HepG2 (cell line): ENCODE measurements at regions not wholly inside any gene's neighbourhood (a gene's known extent, or its start where the extent isn't known, plus 50 kb on each side); places are given as distances from the start of the nearest gene placed in this dataset.

Experiments
- ATAC-seq: fragments of 200-7000 bp; cut with Tn5 transposase; 3 replicates; pipeline ENCODE4 v1.9.1; 2020; ENCODE audit warnings: mild to moderate bottlenecking, moderate library complexity
- BruUV-seq: library from RNA; stranded (reverse); fragments of 400-500 nt; replicated peaks from 2 replicates; lab custom pipeline; 2021; lab: Mats Ljungman, UMichigan
- CTCF ChIA-PET: fragments of 300-600 bp; formaldehyde crosslinking; extraction: SDS; loops from one replicate; lab custom pipeline; 2021; ENCODE audit warnings: low total read pairs, inconsistent platforms, low intra/inter-chr PET ratio; lab: Yijun Ruan, JAX
- POLR2A ChIA-PET: fragments of 350-600 bp; sonication (Branson Sonifier 250); formaldehyde crosslinking; loops from one replicate; lab custom pipeline; 2020; ENCODE audit warnings: antibody characterized with exemption, inconsistent platforms; lab: Yijun Ruan, JAX
- DNase-seq: peaks from one replicate; pipeline ENCODE4 v3.0.0-alpha.2; 2015; ENCODE audit warnings: low spot score
- FAIRE-seq: peaks from 3 replicates; lab custom pipeline; 2011; peaks lifted over from hg19 to GRCh38; lab: Jason Lieb, UNC
- H2AFZ ChIP-seq: one replicate; pipeline ENCODE4 v1.6.1; 2011; ENCODE audit warnings: low read length, inconsistent platforms
- H3K27ac ChIP-seq: fragments of 300-600 bp; 3 replicates; pipeline ENCODE4 v1.8.0; 2011; ENCODE audit warnings: mixed run types, mild to moderate bottlenecking, mixed read lengths, low read length, inconsistent platforms; ENCODE audit not compliant: insufficient read depth; ENCODE audit errors: extremely low read length
- H3K27me3 ChIP-seq, 2 experiments: fragments of 200-600 bp in 1 of 2; 2 replicates in 1 of 2; 3 replicates in 1 of 2; pipeline versions ENCODE4 v1.6.0 to v1.8.0; 2011; ENCODE audit warnings: low read length in 2 of 2, mild to moderate bottlenecking in 2 of 2, moderate library complexity in 2 of 2, inconsistent platforms in 1 of 2; ENCODE audit not compliant: insufficient read depth in 2 of 2, control insufficient read depth in 1 of 2
- H3K36me3 ChIP-seq, 2 experiments: fragments of 200-600 bp in 1 of 2; replicated peaks in 1 of 2; 2 replicates in 1 of 2; 3 replicates in 1 of 2; pipeline versions ENCODE4 v1.5.1 to v1.8.0; 2011; ENCODE audit warnings: low read length in 2 of 2, inconsistent platforms in 1 of 2; ENCODE audit not compliant: insufficient read depth in 2 of 2, control insufficient read depth in 1 of 2
- H3K4me1 ChIP-seq: 2 replicates; pipeline ENCODE4 v1.5.1; 2012; ENCODE audit warnings: low read length, inconsistent platforms; ENCODE audit not compliant: insufficient read depth
- H3K4me2 ChIP-seq: 2 replicates; pipeline ENCODE4 v1.6.0; 2011; ENCODE audit warnings: low read depth, low read length, inconsistent platforms
- H3K4me3 ChIP-seq, 3 experiments: fragments of 200-600 bp in 1 of 3; sonication (generic), shearing (Covaris generic) in 1 of 3; replicated peaks in 1 of 3; 2 replicates each; pipeline ENCODE4 v1.5.1; 2011 to 2016; ENCODE audit warnings: low read length in 3 of 3, inconsistent platforms in 2 of 3, low read depth in 2 of 3, mild to moderate bottlenecking in 2 of 3, control low read depth in 1 of 3, mixed read lengths in 1 of 3; ENCODE audit not compliant: insufficient read depth in 1 of 3
- H3K79me2 ChIP-seq: one replicate; pipeline ENCODE4 v1.6.1; 2011; ENCODE audit warnings: low read length, inconsistent platforms; ENCODE audit not compliant: insufficient read depth
- H3K9ac ChIP-seq: 2 replicates; pipeline ENCODE4 v1.6.0; 2011; ENCODE audit warnings: mild to moderate bottlenecking, low read depth, low read length, inconsistent platforms; ENCODE audit not compliant: insufficient read depth
- H3K9me3 ChIP-seq: 2 replicates; pipeline ENCODE4 v1.5.1; 2012; ENCODE audit warnings: mild to moderate bottlenecking, low read length
- H4K20me1 ChIP-seq: 2 replicates; pipeline ENCODE4 v1.6.0; 2011; ENCODE audit warnings: inconsistent platforms, mild to moderate bottlenecking, low read length, moderate library complexity; ENCODE audit not compliant: insufficient read depth
- AKAP8 ChIP-seq: sonication (generic); formaldehyde crosslinking; IDR thresholded peaks from 2 replicates; pipeline ENCODE4 v1.5.1; 2020; ENCODE audit warnings: mild to moderate bottlenecking, missing genetic modification reagents
- RERE ChIP-seq: IDR thresholded peaks from 2 replicates; pipeline ENCODE4 v1.6.1; 2016; ENCODE audit warnings: low read depth, missing genetic modification reagents, missing compliant biosample characterization
- TBL1XR1 ChIP-seq: fragments of 150-350 bp; IDR thresholded peaks from 2 replicates; pipeline ENCODE4 v1.6.1; 2014; ENCODE audit warnings: borderline replicate concordance, low read length; ENCODE audit not compliant: partially characterized antibody
- WGBS: methylation state at CpG from one replicate; pipeline ENCODE4 v1.1.6; 2017; ENCODE audit warnings: low lambda C conversion rate; 5-methylcytosine and 5-hydroxymethylcytosine counted together
- in situ Hi-C: cut with HindIII; loops from 2 replicates; pipeline ENCODE4 v1.10.0; 2017; ENCODE audit warnings: low pct_unique_long_range_greater_than_20kb; ENCODE audit not compliant: extremely low pct_ligation_motif_present
- intact Hi-C: fragments of 100-400 bp; cut with micrococcal nuclease; formaldehyde crosslinking; loops from one replicate; pipeline ENCODE4 v1.10.0; 2022; ENCODE audit not compliant: unreplicated experiment

GRCh38 chr9:12065686-12066085 lies 627.5 kb upstream of the TYRP1 start:
- no peak overlapping the region for H3K4me2 ChIP-seq
- ChIA-PET CTCF (no interaction called here), POLR2A (no interaction called here)
- H3K79me2 ChIP-seq = no peaks in the 10 kb centered on the region
- H3K27ac ChIP-seq = no peak overlapping the region
- WGBS = 2% methylated on average over 3 of the region's 3 CpGs
- in situ Hi-C loops = no loop called here
- no peaks in the 10 kb centered on the region for H3K4me1 ChIP-seq
- intact Hi-C loops = no loop called here
- BruUV-seq = no TSS peak
- H3K9me3 ChIP-seq = peaks cover 91% of the 10 kb centered on the region
- H3K27me3 ChIP-seq = no peaks in the 10 kb centered on the region
- no peak overlapping the region for H3K4me3 ChIP-seq
- no peaks in the 10 kb centered on the region for H3K36me3 ChIP-seq
- H3K9ac ChIP-seq = no peak overlapping the region
- DNase-seq (no peak), FAIRE-seq (no peak), ATAC-seq (no peak)
- TF ChIP-seq AKAP8 (no peak), RERE (CRISPR knock-in tag) (no peak), TBL1XR1 (no peak)
- H4K20me1 ChIP-seq = no peaks in the 10 kb centered on the region
- no peak overlapping the region for H2AFZ ChIP-seq
